ENCODE measurements at regions not wholly inside any gene's neighbourhood (a gene's known extent, or its start where the extent isn't known, plus 50 kb on each side); places are given as distances from the start of the nearest gene placed in this dataset.

GRCh38 chr4:55247521-55247920 lies 98.5 kb upstream of the SRD5A3 start:
- TF ChIP-seq POLR2AphosphoS5 (IDR thresholded peaks at IDR 0.05; ENCODE audit: low read depth, low read length) = no peak
- no peak for TF ChIP-seq REST (IDR thresholded peaks at IDR 0.05; ENCODE audit: insufficient read depth in 1 of 2, low read depth in 2 of 2, low read length in 2 of 2)
- TF ChIP-seq SIN3A (IDR thresholded peaks at IDR 0.05; ENCODE audit: borderline replicate concordance, insufficient read depth, low read length) = no peak
- no peak for TF ChIP-seq TAF1 (IDR thresholded peaks at IDR 0.05; ENCODE audit: borderline replicate concordance, insufficient read depth, low read length)

Data from PFSK-1 (cell line).